Neural progenitor cell (in vitro differentiated cells): ENCODE measurements at regions not wholly inside any gene's neighbourhood (a gene's known extent, or its start where the extent isn't known, plus 50 kb on each side); places are given as distances from the start of the nearest gene placed in this dataset.

Experiments
- EZH2 ChIP-seq: fragments of 200-600 bp; sonication (generic); IDR thresholded peaks from 2 replicates; pipeline ENCODE4 v1.6.1; 2017; ENCODE audit warnings: antibody characterized with exemption, mild to moderate bottlenecking, moderate library complexity
- EZH2phosphoT487 ChIP-seq: fragments of 200-600 bp; sonication (generic); IDR thresholded peaks from 2 replicates; pipeline ENCODE4 v1.6.1; 2017; ENCODE audit warnings: antibody characterized with exemption
- TF ChIP-seq, protein P1 (sequence below): fragments of 200-600 bp; sonication (generic); IDR thresholded peaks from 2 replicates; pipeline ENCODE4 v1.5.1; 2017; ENCODE audit warnings: antibody characterized with exemption, mild to moderate bottlenecking

DNA sequence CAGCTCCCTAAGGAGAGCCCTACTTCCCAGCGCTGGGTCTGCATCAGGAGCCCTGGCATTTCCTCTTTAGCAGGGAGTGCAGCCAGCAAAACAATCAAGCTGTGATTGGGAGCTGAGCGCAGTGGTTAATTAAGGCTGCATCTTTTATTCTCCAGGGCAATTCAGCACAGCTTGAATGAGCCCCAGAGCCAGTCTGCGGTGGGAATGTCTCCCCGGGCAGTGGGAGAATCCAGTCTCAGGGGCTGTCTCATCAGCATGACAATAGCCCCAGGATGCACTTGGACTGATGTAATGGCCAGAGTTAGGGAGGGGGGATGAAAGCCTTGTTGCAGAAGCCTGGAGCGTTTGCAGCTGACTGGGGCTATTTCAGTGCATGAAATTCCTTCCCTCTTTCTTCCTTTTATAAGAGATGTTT lies 292.6 kb upstream of the SOX9 start:
- TF ChIP-seq, protein P1, sequence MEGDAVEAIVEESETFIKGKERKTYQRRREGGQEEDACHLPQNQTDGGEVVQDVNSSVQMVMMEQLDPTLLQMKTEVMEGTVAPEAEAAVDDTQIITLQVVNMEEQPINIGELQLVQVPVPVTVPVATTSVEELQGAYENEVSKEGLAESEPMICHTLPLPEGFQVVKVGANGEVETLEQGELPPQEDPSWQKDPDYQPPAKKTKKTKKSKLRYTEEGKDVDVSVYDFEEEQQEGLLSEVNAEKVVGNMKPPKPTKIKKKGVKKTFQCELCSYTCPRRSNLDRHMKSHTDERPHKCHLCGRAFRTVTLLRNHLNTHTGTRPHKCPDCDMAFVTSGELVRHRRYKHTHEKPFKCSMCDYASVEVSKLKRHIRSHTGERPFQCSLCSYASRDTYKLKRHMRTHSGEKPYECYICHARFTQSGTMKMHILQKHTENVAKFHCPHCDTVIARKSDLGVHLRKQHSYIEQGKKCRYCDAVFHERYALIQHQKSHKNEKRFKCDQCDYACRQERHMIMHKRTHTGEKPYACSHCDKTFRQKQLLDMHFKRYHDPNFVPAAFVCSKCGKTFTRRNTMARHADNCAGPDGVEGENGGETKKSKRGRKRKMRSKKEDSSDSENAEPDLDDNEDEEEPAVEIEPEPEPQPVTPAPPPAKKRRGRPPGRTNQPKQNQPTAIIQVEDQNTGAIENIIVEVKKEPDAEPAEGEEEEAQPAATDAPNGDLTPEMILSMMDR: no peak
- TF ChIP-seq EZH2 (no peak), EZH2phosphoT487 (no peak)
